DOHH2 (cell line): ENCODE measurements at regions not wholly inside any gene's neighbourhood (a gene's known extent, or its start where the extent isn't known, plus 50 kb on each side); places are given as distances from the start of the nearest gene placed in this dataset.

Experiments used
- H3F3A ChIP-seq: fragments of 200-600 bp; sonication (generic), shearing (Covaris generic); 2 replicates; pipeline ENCODE4 v1.6.0; 2016; ENCODE audit warnings: antibody characterized with exemption, mild to moderate bottlenecking; ENCODE audit not compliant: control insufficient read depth, insufficient read depth
- H3K27ac ChIP-seq: fragments of 200-600 bp; sonication (generic); 2 replicates; pipeline ENCODE4 v1.5.1; 2014; ENCODE audit warnings: low read depth, mild to moderate bottlenecking, low read length, moderate library complexity
- H3K27me3 ChIP-seq: fragments of 200-600 bp; sonication (generic); 2 replicates; pipeline ENCODE4 v1.6.1; 2014; ENCODE audit warnings: mild to moderate bottlenecking, low read length, mixed read lengths; ENCODE audit not compliant: control insufficient read depth
- H3K36me3 ChIP-seq: fragments of 200-600 bp; sonication (generic); 2 replicates; pipeline ENCODE4 v1.6.1; 2014; ENCODE audit warnings: mild to moderate bottlenecking, low read length, moderate library complexity, mixed read lengths; ENCODE audit not compliant: control insufficient read depth
- H3K4me1 ChIP-seq: fragments of 200-600 bp; sonication (generic); 2 replicates; pipeline ENCODE4 v1.6.1; 2014; ENCODE audit warnings: mild to moderate bottlenecking, low read length, mixed read lengths; ENCODE audit not compliant: control insufficient read depth
- H3K4me2 ChIP-seq: fragments of 200-600 bp; sonication (generic); 2 replicates; pipeline ENCODE4 v1.6.0; 2014; ENCODE audit warnings: mild to moderate bottlenecking, low read length, moderate library complexity
- H3K4me3 ChIP-seq: fragments of 200-600 bp; sonication (generic); 2 replicates; pipeline ENCODE4 v1.5.1; 2014; ENCODE audit warnings: mild to moderate bottlenecking, low read length, mixed read lengths
- H3K79me2 ChIP-seq: fragments of 200-600 bp; sonication (generic); 2 replicates; pipeline ENCODE4 v1.6.1; 2014; ENCODE audit warnings: mild to moderate bottlenecking, low read length, mixed read lengths; ENCODE audit not compliant: control insufficient read depth
- H3K9me2 ChIP-seq: fragments of 200-600 bp; sonication (generic); replicated peaks from 2 replicates; pipeline ENCODE4 v1.6.1; 2014; ENCODE audit warnings: mild to moderate bottlenecking, low read length, mixed read lengths; ENCODE audit not compliant: control insufficient read depth
- H3K9me3 ChIP-seq: fragments of 200-600 bp; sonication (generic); 2 replicates; pipeline ENCODE4 v1.6.1; 2014; ENCODE audit warnings: antibody characterized with exemption, low read length, mixed read lengths; ENCODE audit not compliant: control insufficient read depth, insufficient read depth
- H4K20me1 ChIP-seq: fragments of 200-600 bp; sonication (generic); 2 replicates; pipeline ENCODE4 v1.6.0; 2014; ENCODE audit warnings: low read depth, mild to moderate bottlenecking, antibody characterized with exemption, low read length, moderate library complexity; ENCODE audit not compliant: control insufficient read depth, insufficient read depth
- EZH2phosphoT487 ChIP-seq: fragments of 200-600 bp; sonication (generic); IDR thresholded peaks from 2 replicates; pipeline ENCODE4 v1.6.1; 2017; ENCODE audit warnings: borderline replicate concordance, mild to moderate bottlenecking, antibody characterized with exemption, low read length, moderate library complexity, mixed read lengths
- TF ChIP-seq, protein P1 (sequence below): fragments of 200-600 bp; sonication (generic); IDR thresholded peaks from one replicate; pipeline ENCODE4 v1.5.1; 2014; ENCODE audit warnings: antibody characterized with exemption, mild to moderate bottlenecking, low read depth, low read length; ENCODE audit not compliant: poor library complexity, severe bottlenecking

DNA sequence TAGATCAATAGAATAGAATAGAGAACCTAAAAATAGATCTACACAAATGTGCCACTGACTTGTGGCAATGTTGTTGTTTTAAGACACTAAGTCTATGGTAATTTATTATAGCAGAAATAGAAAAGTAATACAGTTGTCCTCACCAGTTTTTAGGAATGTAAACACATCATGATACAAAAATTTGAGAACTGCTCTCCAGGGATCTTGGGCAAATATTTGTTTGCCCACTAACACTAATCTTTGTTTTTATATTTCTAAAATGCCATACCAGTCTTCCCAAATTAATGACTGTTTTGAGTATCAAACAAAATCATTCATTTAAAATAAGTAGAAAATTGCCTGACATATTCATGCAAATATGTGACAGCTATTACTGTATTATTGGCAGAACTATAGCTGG is 297.6 kb downstream of the BRINP1 start:
- H3K27me3 ChIP-seq: no peaks in the 10 kb centered on the region

DNA sequence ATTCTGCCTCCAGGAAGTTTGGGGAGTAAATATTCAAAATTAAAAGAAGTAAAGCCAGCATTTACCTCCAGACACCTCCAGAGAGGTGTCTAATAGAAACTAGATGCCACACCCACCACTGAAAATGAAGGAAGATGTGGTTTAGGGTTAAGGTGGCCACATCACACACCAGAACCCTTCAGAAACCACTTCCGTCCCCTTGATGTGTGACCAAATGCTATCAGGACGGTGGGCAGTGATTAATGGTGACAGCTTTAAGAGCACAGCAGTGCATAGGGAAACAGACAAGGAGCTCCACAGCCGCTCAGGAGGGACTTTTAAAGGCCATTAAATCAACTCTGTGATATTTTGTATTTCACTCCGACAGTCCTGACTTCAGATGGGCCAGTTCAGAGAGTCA is 295.2 kb downstream of the BRINP1 start:
- Histone ChIP-seq H3K4me3 (no peak overlapping the region), H3K4me2 (no peak overlapping the region), H3K79me2 (no peaks in the 10 kb centered on the region), H3K36me3 (no peaks in the 10 kb centered on the region), H3F3A (no peaks in the 10 kb centered on the region), H3K4me1 (no peaks in the 10 kb centered on the region), H3K9me3 (no peaks in the 10 kb centered on the region), H3K9me2 (no peaks in the 10 kb centered on the region), H3K27ac (no peak overlapping the region), H3K27me3 (no peaks in the 10 kb centered on the region), H4K20me1 (no peaks in the 10 kb centered on the region)
- TF ChIP-seq EZH2phosphoT487: no peak
- TF ChIP-seq, protein P1, sequence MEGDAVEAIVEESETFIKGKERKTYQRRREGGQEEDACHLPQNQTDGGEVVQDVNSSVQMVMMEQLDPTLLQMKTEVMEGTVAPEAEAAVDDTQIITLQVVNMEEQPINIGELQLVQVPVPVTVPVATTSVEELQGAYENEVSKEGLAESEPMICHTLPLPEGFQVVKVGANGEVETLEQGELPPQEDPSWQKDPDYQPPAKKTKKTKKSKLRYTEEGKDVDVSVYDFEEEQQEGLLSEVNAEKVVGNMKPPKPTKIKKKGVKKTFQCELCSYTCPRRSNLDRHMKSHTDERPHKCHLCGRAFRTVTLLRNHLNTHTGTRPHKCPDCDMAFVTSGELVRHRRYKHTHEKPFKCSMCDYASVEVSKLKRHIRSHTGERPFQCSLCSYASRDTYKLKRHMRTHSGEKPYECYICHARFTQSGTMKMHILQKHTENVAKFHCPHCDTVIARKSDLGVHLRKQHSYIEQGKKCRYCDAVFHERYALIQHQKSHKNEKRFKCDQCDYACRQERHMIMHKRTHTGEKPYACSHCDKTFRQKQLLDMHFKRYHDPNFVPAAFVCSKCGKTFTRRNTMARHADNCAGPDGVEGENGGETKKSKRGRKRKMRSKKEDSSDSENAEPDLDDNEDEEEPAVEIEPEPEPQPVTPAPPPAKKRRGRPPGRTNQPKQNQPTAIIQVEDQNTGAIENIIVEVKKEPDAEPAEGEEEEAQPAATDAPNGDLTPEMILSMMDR: no peak

More for the DNA sequence above, 297.6 kb downstream of the BRINP1 start:
- no peaks in the 10 kb centered on the region for H3K9me3 ChIP-seq
- H3K4me3 ChIP-seq: no peak overlapping the region
- no peaks in the 10 kb centered on the region for H3K9me2 ChIP-seq
- H3F3A ChIP-seq: no peaks in the 10 kb centered on the region
- H4K20me1 ChIP-seq: no peaks in the 10 kb centered on the region
- H3K36me3 ChIP-seq: no peaks in the 10 kb centered on the region
- TF ChIP-seq, protein P1: no peak
- no peak for TF ChIP-seq EZH2phosphoT487
- H3K4me1 ChIP-seq: no peaks in the 10 kb centered on the region
- no peak overlapping the region for H3K27ac ChIP-seq
- no peaks in the 10 kb centered on the region for H3K79me2 ChIP-seq
- H3K4me2 ChIP-seq: no peak overlapping the region

DNA sequence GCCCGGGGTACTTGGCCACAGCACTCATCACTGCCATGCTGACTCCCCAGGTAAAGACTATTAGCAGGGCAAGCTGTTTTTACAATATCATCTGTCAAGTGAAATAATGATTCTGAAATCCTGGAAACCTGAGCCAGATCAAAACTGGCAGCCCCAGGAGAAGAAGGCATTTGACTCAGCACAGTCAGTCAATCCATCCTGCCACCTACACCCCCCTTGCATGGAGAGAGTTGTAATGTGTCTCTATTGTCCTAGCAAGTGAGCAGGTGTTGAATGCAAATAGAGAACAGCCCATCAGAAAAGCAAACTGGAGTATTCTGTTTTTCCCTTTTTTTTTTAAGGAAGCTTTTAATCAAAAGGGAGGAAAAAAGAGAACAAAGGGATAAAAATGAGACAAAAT is 291.2 kb downstream of the BRINP1 start:
- Histone ChIP-seq H3K27ac (no peak overlapping the region), H3K4me2 (no peak overlapping the region), H3K27me3 (no peaks in the 10 kb centered on the region), H3K9me3 (no peaks in the 10 kb centered on the region), H3K79me2 (no peaks in the 10 kb centered on the region), H4K20me1 (no peaks in the 10 kb centered on the region), H3K4me3 (no peak overlapping the region), H3K9me2 (no peaks in the 10 kb centered on the region), H3F3A (no peaks in the 10 kb centered on the region), H3K36me3 (no peaks in the 10 kb centered on the region), H3K4me1 (no peaks in the 10 kb centered on the region)
- TF ChIP-seq, protein P1: no peak
- no peak for TF ChIP-seq EZH2phosphoT487

DNA sequence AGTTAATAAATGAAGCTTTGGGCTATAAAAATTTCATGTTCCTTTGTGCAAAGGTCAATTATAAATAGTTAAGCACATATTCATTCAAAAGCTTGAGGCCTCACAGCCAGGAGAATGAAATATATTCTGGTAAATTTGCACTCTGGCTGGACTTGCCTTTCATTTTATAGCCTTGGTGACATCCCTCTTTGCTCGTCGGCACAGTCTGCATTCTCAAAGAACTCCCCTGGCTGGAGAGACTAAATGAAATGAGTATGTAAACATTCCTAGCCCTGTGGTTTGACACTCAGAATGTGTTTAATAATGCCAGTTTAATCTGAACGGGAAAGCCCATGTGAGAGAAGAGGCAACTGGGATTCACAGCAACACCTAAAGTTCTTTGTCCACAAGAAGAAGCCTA is 285.6 kb downstream of the BRINP1 start:
- Histone ChIP-seq H3K4me1 (no peaks in the 10 kb centered on the region), H3K36me3 (no peaks in the 10 kb centered on the region), H3K9me2 (no peaks in the 10 kb centered on the region), H4K20me1 (no peaks in the 10 kb centered on the region), H3K4me2 (no peak overlapping the region), H3F3A (no peaks in the 10 kb centered on the region), H3K4me3 (no peak overlapping the region), H3K27me3 (no peaks in the 10 kb centered on the region), H3K27ac (no peak overlapping the region), H3K9me3 (no peaks in the 10 kb centered on the region), H3K79me2 (no peaks in the 10 kb centered on the region)
- TF ChIP-seq EZH2phosphoT487: no peak
- TF ChIP-seq, protein P1: no peak
